ENCODE measurements at regions not wholly inside any gene's neighbourhood (a gene's known extent, or its start where the extent isn't known, plus 50 kb on each side); places are given as distances from the start of the nearest gene placed in this dataset.

- no peak overlapping the region for H3K27ac ChIP-seq (ENCODE audit: low read length)
- no peak overlapping the region for H3K4me3 ChIP-seq (ENCODE audit: low read depth in 1 of 2, low read length in 2 of 2)
- no peaks in the 10 kb centered on the region for H3K27me3 ChIP-seq (ENCODE audit: low read depth, low read length)
- H3K9me3 ChIP-seq (ENCODE audit: control insufficient read depth in 1 of 2, low read length in 2 of 2), result no peaks in the 10 kb centered on the region
- H3K36me3 ChIP-seq (ENCODE audit: control insufficient read depth in 1 of 2, insufficient read depth in 2 of 2, low read length in 2 of 2), result no peaks in the 10 kb centered on the region
- peaks cover 0 to 12% of the 10 kb centered on the region in 2 donors for H3K4me1 ChIP-seq (ENCODE audit: control insufficient read depth in 1 of 2, insufficient read depth in 2 of 2, low read length in 2 of 2)
These were observed 265.0 kb downstream of the XXYLT1 start for GRCh38 chr3:195005759-195006510.

GRCh38 chr3:195007151-195007550, 263.8 kb downstream of the XXYLT1 start:
- Histone ChIP-seq H3K36me3 (ENCODE audit: control insufficient read depth in 1 of 2, insufficient read depth in 2 of 2, low read length in 2 of 2) (no peaks in the 10 kb centered on the region), H3K9me3 (ENCODE audit: control insufficient read depth in 1 of 2, low read length in 2 of 2) (no peaks in the 10 kb centered on the region), H3K27ac (ENCODE audit: low read length) (no peak overlapping the region), H3K4me1 (ENCODE audit: control insufficient read depth in 1 of 2, insufficient read depth in 2 of 2, low read length in 2 of 2) (peaks cover 0 to 7% of the 10 kb centered on the region in 2 donors), H3K27me3 (ENCODE audit: low read depth, low read length) (no peaks in the 10 kb centered on the region), H3K4me3 (ENCODE audit: low read depth in 1 of 2, low read length in 2 of 2) (no peak overlapping the region)

- Histone ChIP-seq H3K27me3 (ENCODE audit: low read depth, low read length) (no peaks in the 10 kb centered on the region), H3K9me3 (ENCODE audit: control insufficient read depth in 1 of 2, low read length in 2 of 2) (no peaks in the 10 kb centered on the region), H3K4me1 (ENCODE audit: control insufficient read depth in 1 of 2, insufficient read depth in 2 of 2, low read length in 2 of 2) (peaks cover 0 to 1% of the 10 kb centered on the region in 2 donors), H3K27ac (ENCODE audit: low read length) (no peak overlapping the region), H3K36me3 (ENCODE audit: control insufficient read depth in 1 of 2, insufficient read depth in 2 of 2, low read length in 2 of 2) (no peaks in the 10 kb centered on the region), H3K4me3 (ENCODE audit: low read depth in 1 of 2, low read length in 2 of 2) (no peak overlapping the region)
These were observed 263.2 kb downstream of the XXYLT1 start for GRCh38 chr3:195007766-195008165.

- Histone ChIP-seq H3K27me3 (ENCODE audit: low read depth, low read length) (no peaks in the 10 kb centered on the region), H3K4me3 (ENCODE audit: low read depth in 1 of 2, low read length in 2 of 2) (no peak overlapping the region), H3K36me3 (ENCODE audit: control insufficient read depth in 1 of 2, insufficient read depth in 2 of 2, low read length in 2 of 2) (no peaks in the 10 kb centered on the region), H3K4me1 (ENCODE audit: control insufficient read depth in 1 of 2, insufficient read depth in 2 of 2, low read length in 2 of 2) (no peaks in the 10 kb centered on the region), H3K9me3 (ENCODE audit: control insufficient read depth in 1 of 2, low read length in 2 of 2) (no peaks in the 10 kb centered on the region), H3K27ac (ENCODE audit: low read length) (no peak overlapping the region)
These were observed 262.1 kb downstream of the XXYLT1 start for GRCh38 chr3:195008816-195009215.

GRCh38 chr3:195009616-195010015, 261.3 kb downstream of the XXYLT1 start:
- Histone ChIP-seq H3K27me3 (ENCODE audit: low read depth, low read length) (no peaks in the 10 kb centered on the region), H3K36me3 (ENCODE audit: control insufficient read depth in 1 of 2, insufficient read depth in 2 of 2, low read length in 2 of 2) (no peaks in the 10 kb centered on the region), H3K9me3 (ENCODE audit: control insufficient read depth in 1 of 2, low read length in 2 of 2) (no peaks in the 10 kb centered on the region), H3K4me1 (ENCODE audit: control insufficient read depth in 1 of 2, insufficient read depth in 2 of 2, low read length in 2 of 2) (no peaks in the 10 kb centered on the region), H3K4me3 (ENCODE audit: low read depth in 1 of 2, low read length in 2 of 2) (no peak overlapping the region), H3K27ac (ENCODE audit: low read length) (no peak overlapping the region)

- Histone ChIP-seq H3K27me3 (ENCODE audit: low read depth, low read length) (no peaks in the 10 kb centered on the region), H3K36me3 (ENCODE audit: control insufficient read depth in 1 of 2, insufficient read depth in 2 of 2, low read length in 2 of 2) (no peaks in the 10 kb centered on the region), H3K9me3 (ENCODE audit: control insufficient read depth in 1 of 2, low read length in 2 of 2) (no peaks in the 10 kb centered on the region), H3K4me1 (ENCODE audit: control insufficient read depth in 1 of 2, insufficient read depth in 2 of 2, low read length in 2 of 2) (no peaks in the 10 kb centered on the region), H3K4me3 (ENCODE audit: low read depth in 1 of 2, low read length in 2 of 2) (no peak overlapping the region), H3K27ac (ENCODE audit: low read length) (no peak overlapping the region)
These were observed 260.3 kb downstream of the XXYLT1 start for GRCh38 chr3:195010551-195011100.

GRCh38 chr3:195011231-195011834, 259.6 kb downstream of the XXYLT1 start:
- Histone ChIP-seq H3K36me3 (ENCODE audit: control insufficient read depth in 1 of 2, insufficient read depth in 2 of 2, low read length in 2 of 2) (no peaks in the 10 kb centered on the region), H3K27ac (ENCODE audit: low read length) (no peak overlapping the region), H3K9me3 (ENCODE audit: control insufficient read depth in 1 of 2, low read length in 2 of 2) (no peaks in the 10 kb centered on the region), H3K4me1 (ENCODE audit: control insufficient read depth in 1 of 2, insufficient read depth in 2 of 2, low read length in 2 of 2) (no peaks in the 10 kb centered on the region), H3K4me3 (ENCODE audit: low read depth in 1 of 2, low read length in 2 of 2) (no peak overlapping the region), H3K27me3 (ENCODE audit: low read depth, low read length) (no peaks in the 10 kb centered on the region)

GRCh38 chr3:195012100-195012499, 258.9 kb downstream of the XXYLT1 start:
- no peaks in the 10 kb centered on the region for H3K27me3 ChIP-seq (ENCODE audit: low read depth, low read length)
- H3K27ac ChIP-seq (ENCODE audit: low read length), result no peak overlapping the region
- no peak overlapping the region for H3K4me3 ChIP-seq (ENCODE audit: low read depth in 1 of 2, low read length in 2 of 2)
- H3K9me3 ChIP-seq (ENCODE audit: control insufficient read depth in 1 of 2, low read length in 2 of 2), result no peaks in the 10 kb centered on the region
- no peaks in the 10 kb centered on the region for H3K36me3 ChIP-seq (ENCODE audit: control insufficient read depth in 1 of 2, insufficient read depth in 2 of 2, low read length in 2 of 2)
- no peaks in the 10 kb centered on the region for H3K4me1 ChIP-seq (ENCODE audit: control insufficient read depth in 1 of 2, insufficient read depth in 2 of 2, low read length in 2 of 2)

GRCh38 chr3:195012571-195012970, 258.4 kb downstream of the XXYLT1 start:
- no peaks in the 10 kb centered on the region for H3K9me3 ChIP-seq (ENCODE audit: control insufficient read depth in 1 of 2, low read length in 2 of 2)
- no peaks in the 10 kb centered on the region for H3K36me3 ChIP-seq (ENCODE audit: control insufficient read depth in 1 of 2, insufficient read depth in 2 of 2, low read length in 2 of 2)
- H3K4me3 ChIP-seq (ENCODE audit: low read depth in 1 of 2, low read length in 2 of 2), result no peak overlapping the region
- H3K27ac ChIP-seq (ENCODE audit: low read length), result no peak overlapping the region
- H3K4me1 ChIP-seq (ENCODE audit: control insufficient read depth in 1 of 2, insufficient read depth in 2 of 2, low read length in 2 of 2), result no peaks in the 10 kb centered on the region
- no peaks in the 10 kb centered on the region for H3K27me3 ChIP-seq (ENCODE audit: low read depth, low read length)

- Histone ChIP-seq H3K9me3 (ENCODE audit: control insufficient read depth in 1 of 2, low read length in 2 of 2) (no peaks in the 10 kb centered on the region), H3K27ac (ENCODE audit: low read length) (no peak overlapping the region), H3K27me3 (ENCODE audit: low read depth, low read length) (no peaks in the 10 kb centered on the region), H3K4me3 (ENCODE audit: low read depth in 1 of 2, low read length in 2 of 2) (no peak overlapping the region), H3K36me3 (ENCODE audit: control insufficient read depth in 1 of 2, insufficient read depth in 2 of 2, low read length in 2 of 2) (no peaks in the 10 kb centered on the region), H3K4me1 (ENCODE audit: control insufficient read depth in 1 of 2, insufficient read depth in 2 of 2, low read length in 2 of 2) (no peaks in the 10 kb centered on the region)
These were observed 257.3 kb downstream of the XXYLT1 start for GRCh38 chr3:195013411-195014361.

GRCh38 chr3:195015021-195015420, 255.9 kb downstream of the XXYLT1 start:
- H3K4me1 ChIP-seq (ENCODE audit: control insufficient read depth in 1 of 2, insufficient read depth in 2 of 2, low read length in 2 of 2), result no peaks in the 10 kb centered on the region
- H3K27me3 ChIP-seq (ENCODE audit: low read depth, low read length), result no peaks in the 10 kb centered on the region
- H3K9me3 ChIP-seq (ENCODE audit: control insufficient read depth in 1 of 2, low read length in 2 of 2), result no peaks in the 10 kb centered on the region
- no peaks in the 10 kb centered on the region for H3K36me3 ChIP-seq (ENCODE audit: control insufficient read depth in 1 of 2, insufficient read depth in 2 of 2, low read length in 2 of 2)
- no peak overlapping the region for H3K27ac ChIP-seq (ENCODE audit: low read length)
- H3K4me3 ChIP-seq (ENCODE audit: low read depth in 1 of 2, low read length in 2 of 2), result no peak overlapping the region

Measured in muscle layer of duodenum (tissue), 2 donors.